ENCODE measurements at regions not wholly inside any gene's neighbourhood (a gene's known extent, or its start where the extent isn't known, plus 50 kb on each side); places are given as distances from the start of the nearest gene placed in this dataset.

DNA sequence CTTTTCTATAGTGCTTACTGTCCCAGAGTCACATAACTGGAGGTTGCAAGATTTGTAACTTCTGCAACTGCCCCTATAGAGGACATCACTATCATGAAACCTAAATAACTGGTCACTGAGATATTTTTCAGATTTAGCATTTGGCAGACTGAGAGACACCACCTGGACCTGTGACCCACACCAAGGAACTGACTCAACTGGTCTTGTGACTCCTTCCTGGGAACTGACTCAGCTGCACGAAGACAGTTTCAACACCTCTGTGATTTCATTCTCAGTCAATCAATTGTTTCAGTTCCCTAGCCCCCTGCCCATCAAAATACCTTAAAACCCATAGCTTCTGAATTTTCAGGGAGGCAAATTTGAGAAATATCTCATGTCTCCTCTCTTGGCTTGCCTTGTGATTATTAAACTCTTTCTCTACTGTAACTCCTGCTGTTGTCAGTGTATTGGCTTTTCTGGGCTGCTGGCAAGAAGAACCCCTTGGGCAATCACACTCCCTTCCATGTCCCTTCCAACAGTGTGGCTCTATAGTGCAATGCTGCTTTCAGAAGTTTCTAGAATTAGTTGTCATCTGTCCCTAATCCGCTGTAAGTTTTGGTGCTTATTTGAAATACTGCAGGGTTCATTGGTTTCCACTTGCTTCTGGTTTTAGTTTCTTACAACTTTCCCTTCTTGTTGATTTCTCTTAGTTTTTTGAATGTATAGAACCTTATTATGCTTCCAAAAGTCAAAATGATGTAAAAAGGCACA lies 127.8 kb upstream of the ADCY1 start:
- TF ChIP-seq MYC (CRISPR knock-in tag; IDR thresholded peaks at IDR 0.05; ENCODE audit: borderline replicate concordance) (no peak), SMC3 (IDR thresholded peaks at IDR 0.05; ENCODE audit: low read length) (no peak), TCF12 (IDR thresholded peaks at IDR 0.05) (no peak), TCF12 (CRISPR knock-in tag; IDR thresholded peaks at IDR 0.05) (no peak), ZFYVE20 (CRISPR knock-in tag; IDR thresholded peaks at IDR 0.05; ENCODE audit: borderline replicate concordance, low read depth) (no peak), IRF2 (CRISPR knock-in tag; IDR thresholded peaks at IDR 0.05) (no peak)
- TF ChIP-seq, protein P1, sequence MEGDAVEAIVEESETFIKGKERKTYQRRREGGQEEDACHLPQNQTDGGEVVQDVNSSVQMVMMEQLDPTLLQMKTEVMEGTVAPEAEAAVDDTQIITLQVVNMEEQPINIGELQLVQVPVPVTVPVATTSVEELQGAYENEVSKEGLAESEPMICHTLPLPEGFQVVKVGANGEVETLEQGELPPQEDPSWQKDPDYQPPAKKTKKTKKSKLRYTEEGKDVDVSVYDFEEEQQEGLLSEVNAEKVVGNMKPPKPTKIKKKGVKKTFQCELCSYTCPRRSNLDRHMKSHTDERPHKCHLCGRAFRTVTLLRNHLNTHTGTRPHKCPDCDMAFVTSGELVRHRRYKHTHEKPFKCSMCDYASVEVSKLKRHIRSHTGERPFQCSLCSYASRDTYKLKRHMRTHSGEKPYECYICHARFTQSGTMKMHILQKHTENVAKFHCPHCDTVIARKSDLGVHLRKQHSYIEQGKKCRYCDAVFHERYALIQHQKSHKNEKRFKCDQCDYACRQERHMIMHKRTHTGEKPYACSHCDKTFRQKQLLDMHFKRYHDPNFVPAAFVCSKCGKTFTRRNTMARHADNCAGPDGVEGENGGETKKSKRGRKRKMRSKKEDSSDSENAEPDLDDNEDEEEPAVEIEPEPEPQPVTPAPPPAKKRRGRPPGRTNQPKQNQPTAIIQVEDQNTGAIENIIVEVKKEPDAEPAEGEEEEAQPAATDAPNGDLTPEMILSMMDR (CRISPR knock-in tag; IDR thresholded peaks at IDR 0.05) = no peak
